SIG-M5 treated with dmso at 0.1 percent for 504 hours (cell line): ENCODE measurements at regions not wholly inside any gene's neighbourhood (a gene's known extent, or its start where the extent isn't known, plus 50 kb on each side); places are given as distances from the start of the nearest gene placed in this dataset.

Source experiments
- DNase-seq: peaks from one replicate; lab custom pipeline; 2025; ENCODE audit not compliant: unreplicated experiment; lab: John Stamatoyannopoulos, UW

GRCh38 chr2:64220894-64221617 is 76.8 kb upstream of the PELI1 start:
- no peak for DNase-seq

- no peak for DNase-seq
Measured at GRCh38 chr2:64221935-64222334, 77.7 kb upstream of the PELI1 start.

GRCh38 chr2:64222351-64222750 is 78.1 kb upstream of the PELI1 start:
- DNase-seq: no peak

- DNase-seq: peak; percentile 30
Measured at GRCh38 chr2:64223055-64223454, 78.8 kb upstream of the PELI1 start.

GRCh38 chr2:64225491-64225890 is 81.3 kb upstream of the PELI1 start:
- DNase-seq: no peak

GRCh38 chr2:64226611-64227010 is 82.4 kb upstream of the PELI1 start:
- DNase-seq: no peak

- no peak for DNase-seq
Measured at GRCh38 chr2:64227603-64228125, 83.4 kb upstream of the PELI1 start.

GRCh38 chr2:64228126-64228678 is 84.0 kb upstream of the PELI1 start:
- peak; percentile 67 for DNase-seq

GRCh38 chr2:64228918-64229317 is 84.7 kb upstream of the PELI1 start:
- no peak for DNase-seq

- DNase-seq: no peak
Measured at GRCh38 chr2:64230540-64230939, 86.3 kb upstream of the PELI1 start.

- no peak for DNase-seq
Measured at GRCh38 chr2:64232266-64232665, 88.0 kb upstream of the PELI1 start.

- no peak for DNase-seq
Measured at GRCh38 chr2:64233376-64233922, 89.2 kb upstream of the PELI1 start.

- DNase-seq: no peak
Measured at GRCh38 chr2:64234150-64234549, 89.9 kb upstream of the PELI1 start.

GRCh38 chr2:64234785-64235184 is 90.6 kb upstream of the PELI1 start:
- DNase-seq: no peak

- no peak for DNase-seq
Measured at GRCh38 chr2:64237266-64237665, 93.0 kb upstream of the PELI1 start.

- no peak for DNase-seq
Measured at GRCh38 chr2:64238799-64239198, 94.6 kb upstream of the PELI1 start.

GRCh38 chr2:64243081-64244036 is 99.1 kb upstream of the PELI1 start:
- DNase-seq: no peak

- no peak for DNase-seq
Measured at GRCh38 chr2:64244037-64244416, 99.8 kb upstream of the PELI1 start.

GRCh38 chr2:64245631-64246030 is 101.4 kb upstream of the PELI1 start:
- no peak for DNase-seq

- DNase-seq: no peak
Measured at GRCh38 chr2:64246962-64247361, 102.7 kb upstream of the PELI1 start.

GRCh38 chr2:64249426-64249825 is 105.2 kb upstream of the PELI1 start:
- DNase-seq: no peak
